Subcutaneous abdominal adipose tissue (tissue), 5 donors: ENCODE measurements at regions not wholly inside any gene's neighbourhood (a gene's known extent, or its start where the extent isn't known, plus 50 kb on each side); places are given as distances from the start of the nearest gene placed in this dataset.

ENCODE experiments used
- H3K27ac ChIP-seq: one replicate; pipeline ENCODE4 v1.7.0; 2013; ENCODE audit warnings: low read depth, mild to moderate bottlenecking, inconsistent platforms, low read length, moderate library complexity
- H3K27me3 ChIP-seq, 5 donors: one replicate each; pipeline ENCODE4 v1.7.0; 2013; ENCODE audit warnings: low read length in 5 of 5, inconsistent platforms in 1 of 5; ENCODE audit not compliant: control insufficient read depth in 5 of 5, insufficient read depth in 4 of 5
- H3K36me3 ChIP-seq, 5 donors: one replicate each; pipeline ENCODE4 v1.7.0; 2013; ENCODE audit warnings: low read length in 5 of 5; ENCODE audit not compliant: control insufficient read depth in 5 of 5, insufficient read depth in 5 of 5
- H3K4me1 ChIP-seq, 5 donors: one replicate each; pipeline ENCODE4 v1.7.0; 2013; ENCODE audit warnings: low read length in 5 of 5, mild to moderate bottlenecking in 3 of 5, moderate library complexity in 1 of 5; ENCODE audit not compliant: control insufficient read depth in 5 of 5, insufficient read depth in 5 of 5
- H3K4me3 ChIP-seq, 5 donors: one replicate each; pipeline ENCODE4 v1.7.0; 2013; ENCODE audit warnings: low read length in 5 of 5, low read depth in 1 of 5
- H3K9ac ChIP-seq, 5 donors: one replicate each; pipeline ENCODE4 v1.7.0; 2013; ENCODE audit warnings: low read length in 5 of 5, mild to moderate bottlenecking in 4 of 5, moderate library complexity in 3 of 5
- H3K9me3 ChIP-seq, 5 donors: one replicate each; pipeline ENCODE4 v1.7.0; 2013; ENCODE audit warnings: low read length in 5 of 5; ENCODE audit not compliant: control insufficient read depth in 5 of 5
- donor health status: healthy.
- donor health status: healthy.
- donor health status: healthy.
- donor health status: healthy.
- donor health status: healthy.

DNA sequence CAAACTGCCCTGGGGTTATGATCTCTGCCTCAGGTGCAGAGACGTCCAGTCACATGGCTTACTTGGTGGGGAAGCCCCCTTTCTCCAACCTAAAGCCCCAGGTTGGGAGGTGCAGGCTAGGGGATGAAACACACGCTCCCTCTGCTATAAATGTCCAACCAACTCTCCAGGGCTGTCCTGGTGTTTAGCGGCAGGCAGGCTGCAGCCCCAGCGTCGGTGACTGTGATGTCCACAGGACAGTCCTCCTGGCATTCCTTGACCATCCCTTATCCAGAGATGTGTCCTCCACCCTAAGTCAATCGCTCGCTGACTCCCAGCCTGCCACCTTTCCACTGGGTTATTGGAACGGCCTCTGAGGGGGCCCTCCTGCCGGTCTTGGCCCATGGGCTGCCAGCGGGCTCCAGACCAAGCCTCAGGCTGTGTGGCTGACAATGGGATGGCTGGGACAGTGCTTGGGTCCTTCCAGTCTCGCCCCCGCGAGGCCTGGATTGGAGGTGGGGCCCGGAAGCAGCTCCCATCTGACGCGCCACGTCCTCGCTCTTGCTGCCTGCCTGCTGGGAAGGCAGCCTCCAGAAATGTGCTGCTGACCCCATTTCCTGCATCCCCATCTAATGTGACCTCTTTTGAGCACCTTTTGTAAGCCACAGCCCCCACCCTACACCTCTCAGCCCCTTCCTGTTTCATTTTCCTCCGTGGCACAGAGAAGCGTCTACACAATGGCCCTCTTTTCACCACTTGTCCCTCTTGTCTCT, 60.8 kb upstream of the ADRA2C start:
- H3K27me3 ChIP-seq = peaks cover 30 to 75% (median 54%) of the 10 kb centered on the region in 5 donors

DNA sequence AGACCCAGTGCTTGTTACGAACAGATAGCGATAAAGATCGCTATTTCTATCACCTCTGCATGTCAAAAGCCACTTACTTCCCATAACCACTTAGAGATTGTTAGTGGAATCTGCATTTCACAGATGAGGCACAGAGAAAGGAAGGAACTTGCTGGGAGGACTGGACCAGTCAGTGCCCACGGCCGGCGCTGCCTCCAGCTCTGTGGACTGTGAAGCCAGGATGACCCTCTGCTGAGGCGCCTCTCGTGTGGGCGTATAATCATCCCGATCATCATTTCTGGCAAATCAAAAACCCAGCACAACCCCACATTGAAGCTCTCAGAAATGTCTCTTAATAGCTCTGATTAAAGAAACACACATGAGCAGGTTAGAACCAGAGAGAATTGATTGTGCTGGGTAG, 61.5 kb upstream of the ADRA2C start:
- H3K36me3 ChIP-seq = no peaks in the 10 kb centered on the region
- peaks cover 0 to 12% (median 4%) of the 10 kb centered on the region in 5 donors for H3K4me1 ChIP-seq
- H3K27me3 ChIP-seq = peaks cover 32 to 75% (median 54%) of the 10 kb centered on the region in 5 donors
- H3K9ac ChIP-seq = no peak overlapping the region
- H3K9me3 ChIP-seq = no peaks in the 10 kb centered on the region
- no peak overlapping the region for H3K4me3 ChIP-seq
- no peak overlapping the region for H3K27ac ChIP-seq

More for the DNA sequence above, 60.8 kb upstream of the ADRA2C start:
- Histone ChIP-seq H3K4me3 (no peak overlapping the region), H3K36me3 (no peaks in the 10 kb centered on the region), H3K9ac (no peak overlapping the region), H3K4me1 (peaks cover 0 to 12% (median 4%) of the 10 kb centered on the region in 5 donors), H3K27ac (no peak overlapping the region), H3K9me3 (no peaks in the 10 kb centered on the region)

DNA sequence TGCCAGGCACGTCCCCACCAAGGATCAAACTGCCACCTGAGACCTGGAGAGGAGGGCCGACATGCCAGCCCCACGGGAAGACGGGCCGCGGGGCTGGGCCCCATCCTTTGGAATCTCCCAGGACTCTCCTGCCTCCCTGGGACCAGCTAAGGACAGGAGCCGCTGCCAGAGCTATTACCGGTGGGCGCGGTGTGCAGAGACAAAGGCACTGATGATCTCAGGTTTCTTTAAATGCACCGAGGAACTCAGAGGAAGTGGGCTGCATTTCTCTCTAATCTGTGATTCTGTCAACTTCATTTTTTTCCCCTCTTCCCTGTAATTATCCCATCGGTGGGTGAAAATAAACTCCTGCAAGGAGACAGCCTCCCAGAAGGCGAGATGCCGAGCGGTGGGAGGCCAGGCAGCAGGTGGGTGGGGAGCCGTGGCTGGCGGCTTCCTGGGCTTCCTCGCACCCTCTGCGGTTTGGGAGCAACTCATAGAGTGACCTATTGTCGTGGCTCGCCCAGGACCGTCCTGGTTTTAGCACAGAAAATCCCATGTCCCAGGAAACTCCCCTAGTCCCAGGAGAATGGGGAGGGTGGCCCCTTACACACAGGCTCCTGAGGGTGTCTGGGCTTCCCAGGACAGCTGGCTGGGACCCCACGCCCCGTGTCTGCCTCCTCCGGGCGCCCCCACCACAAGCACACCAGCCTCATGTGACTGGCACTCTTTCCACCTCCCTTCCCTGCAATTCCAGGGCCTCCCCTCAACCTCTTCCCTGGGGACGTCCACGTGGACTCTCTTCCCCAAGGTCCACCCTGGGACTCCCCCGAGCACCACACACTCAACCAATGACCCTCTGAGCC, 62.3 kb upstream of the ADRA2C start:
- H3K9ac ChIP-seq = no peak overlapping the region
- H3K9me3 ChIP-seq = no peaks in the 10 kb centered on the region
- H3K27me3 ChIP-seq = peaks cover 32 to 76% (median 54%) of the 10 kb centered on the region in 5 donors
- peaks cover 0 to 12% (median 4%) of the 10 kb centered on the region in 5 donors for H3K4me1 ChIP-seq
- no peak overlapping the region for H3K4me3 ChIP-seq
- H3K36me3 ChIP-seq = no peaks in the 10 kb centered on the region
- H3K27ac ChIP-seq = no peak overlapping the region

DNA sequence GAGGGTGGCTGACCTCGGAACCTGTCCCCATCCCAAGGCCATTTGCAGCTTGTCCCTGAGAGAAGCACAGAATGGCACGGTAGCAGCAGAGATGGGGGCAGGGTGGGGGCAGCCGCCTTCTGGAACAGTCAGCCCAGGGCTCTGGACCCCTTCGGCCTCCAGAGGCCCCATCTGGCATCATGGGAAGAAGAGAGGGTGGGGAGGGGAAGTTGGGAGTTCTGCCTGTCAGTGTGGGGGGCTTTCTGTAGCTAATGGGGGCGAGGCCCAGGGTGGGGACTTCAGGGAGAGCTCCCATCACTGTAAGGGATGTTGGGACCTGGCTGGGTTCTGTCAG, 62.9 kb upstream of the ADRA2C start:
- peaks cover 0 to 11% (median 4%) of the 10 kb centered on the region in 5 donors for H3K4me1 ChIP-seq
- no peak overlapping the region for H3K9ac ChIP-seq
- no peaks in the 10 kb centered on the region for H3K9me3 ChIP-seq
- no peak overlapping the region for H3K4me3 ChIP-seq
- H3K27ac ChIP-seq = no peak overlapping the region
- peaks cover 29 to 76% (median 57%) of the 10 kb centered on the region in 5 donors for H3K27me3 ChIP-seq
- H3K36me3 ChIP-seq = no peaks in the 10 kb centered on the region

DNA sequence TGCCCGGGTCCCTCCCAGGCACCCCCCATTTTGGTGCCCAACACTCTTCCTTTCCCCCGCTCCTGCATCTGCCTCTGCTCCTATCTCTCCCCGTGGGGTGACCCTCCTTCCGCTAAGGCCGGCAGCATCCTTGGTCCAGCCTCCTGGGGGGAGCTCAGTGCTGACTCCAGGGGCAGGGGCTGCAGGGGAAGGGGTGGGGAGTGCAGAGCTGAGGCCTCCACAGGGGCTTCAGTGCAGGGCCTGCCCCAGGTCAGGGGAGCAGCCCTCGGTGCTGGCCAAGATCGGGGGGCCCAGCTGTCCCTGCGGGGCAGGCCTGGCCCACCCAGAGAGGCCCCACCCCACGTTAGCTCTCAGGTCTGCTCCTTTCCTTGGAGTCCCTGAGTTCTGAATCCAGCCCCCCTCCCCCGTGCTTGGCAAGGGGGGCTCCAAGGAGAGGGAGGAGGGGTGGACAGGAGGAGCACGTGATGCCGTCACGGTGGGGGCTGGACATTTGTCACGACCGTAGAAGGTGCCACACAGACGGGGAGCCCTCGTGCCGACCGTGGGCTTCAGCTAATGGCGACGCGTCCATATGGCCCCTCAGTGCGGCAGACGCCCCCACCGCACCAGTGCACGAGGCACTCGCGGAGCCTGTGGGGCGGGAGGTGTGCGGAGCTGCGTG, 63.5 kb upstream of the ADRA2C start:
- peaks cover 0 to 5% (median 0%) of the 10 kb centered on the region in 5 donors for H3K4me1 ChIP-seq
- no peaks in the 10 kb centered on the region for H3K36me3 ChIP-seq
- H3K27ac ChIP-seq = no peak overlapping the region
- H3K27me3 ChIP-seq = peaks cover 26 to 72% (median 54%) of the 10 kb centered on the region in 5 donors
- H3K9me3 ChIP-seq = peaks cover 0 to 5% (median 2%) of the 10 kb centered on the region in 5 donors
- no peak overlapping the region for H3K9ac ChIP-seq
- H3K4me3 ChIP-seq = no peak overlapping the region

DNA sequence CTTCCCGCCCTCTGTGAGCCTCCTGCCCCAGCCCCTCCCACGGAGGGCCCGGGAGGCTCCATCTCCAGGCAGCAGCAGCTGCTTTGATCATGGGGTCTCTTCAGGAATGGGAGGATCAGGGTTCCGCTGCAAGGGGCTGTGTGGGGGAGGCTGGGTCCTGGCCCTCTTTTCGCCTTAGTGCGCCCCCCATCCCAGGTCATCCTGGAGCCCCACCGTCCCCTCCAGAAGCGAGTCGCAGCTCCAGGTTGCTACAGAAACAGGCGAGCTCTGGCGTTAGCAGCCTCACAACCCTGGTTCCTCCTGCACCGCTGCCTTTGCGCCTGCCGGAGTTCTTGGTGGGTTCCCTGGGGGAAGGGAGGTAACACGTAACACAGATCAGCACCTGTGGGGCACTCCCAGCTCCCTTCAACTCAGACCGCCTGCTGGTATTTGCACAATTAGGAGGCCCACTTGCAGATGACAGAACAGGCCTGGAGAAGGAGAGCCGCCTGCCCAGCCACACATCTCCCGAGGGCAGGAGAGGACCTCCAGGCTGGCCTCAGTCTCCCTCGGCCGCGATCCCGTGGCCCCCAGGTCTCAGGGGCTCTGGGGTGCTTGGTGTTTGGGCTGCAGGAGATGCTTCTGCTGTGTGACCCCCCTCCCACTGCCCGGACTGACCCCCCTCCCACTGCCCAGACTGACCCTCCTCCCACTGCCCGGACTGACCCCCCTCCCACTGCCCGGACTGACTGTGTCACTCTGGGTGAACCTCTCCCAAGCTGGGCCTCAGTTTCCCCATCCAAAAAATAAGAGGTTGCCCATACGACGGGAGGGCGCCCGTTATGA, 64.2 kb upstream of the ADRA2C start:
- peaks cover 0 to 12% (median 9%) of the 10 kb centered on the region in 5 donors for H3K9me3 ChIP-seq
- H3K4me3 ChIP-seq = no peak overlapping the region
- H3K36me3 ChIP-seq = no peaks in the 10 kb centered on the region
- no peak overlapping the region for H3K27ac ChIP-seq
- H3K9ac ChIP-seq = no peak overlapping the region
- H3K27me3 ChIP-seq = peaks cover 26 to 69% (median 47%) of the 10 kb centered on the region in 5 donors
- H3K4me1 ChIP-seq = no peaks in the 10 kb centered on the region

DNA sequence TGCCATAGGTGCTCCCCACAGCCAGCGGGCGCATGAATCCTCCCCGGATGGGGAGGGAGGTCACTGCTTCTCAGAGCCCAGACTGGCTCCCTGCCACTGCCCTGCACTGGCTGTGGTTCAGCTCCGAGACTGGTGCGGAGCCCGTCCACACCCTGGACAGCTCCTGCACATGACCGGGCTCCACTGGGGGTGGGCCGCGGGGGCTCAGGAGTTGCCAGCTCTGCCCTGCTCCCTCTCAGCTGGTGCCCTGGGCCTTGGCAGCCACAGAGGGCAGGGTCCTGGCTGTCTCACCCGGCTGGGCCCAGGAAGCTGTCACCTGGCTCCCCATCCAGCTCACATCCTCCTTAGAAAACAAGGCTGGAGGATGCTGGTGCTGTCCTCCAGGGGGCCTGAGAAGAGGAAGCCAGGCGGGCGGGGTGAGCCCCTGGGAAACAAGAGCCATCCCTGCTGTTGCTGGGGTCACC, 64.9 kb upstream of the ADRA2C start:
- Histone ChIP-seq H3K36me3 (no peaks in the 10 kb centered on the region), H3K27me3 (peaks cover 23 to 70% (median 45%) of the 10 kb centered on the region in 5 donors), H3K9me3 (peaks cover 0 to 19% (median 14%) of the 10 kb centered on the region in 5 donors), H3K4me3 (no peak overlapping the region), H3K27ac (no peak overlapping the region), H3K9ac (no peak overlapping the region), H3K4me1 (no peaks in the 10 kb centered on the region)

DNA sequence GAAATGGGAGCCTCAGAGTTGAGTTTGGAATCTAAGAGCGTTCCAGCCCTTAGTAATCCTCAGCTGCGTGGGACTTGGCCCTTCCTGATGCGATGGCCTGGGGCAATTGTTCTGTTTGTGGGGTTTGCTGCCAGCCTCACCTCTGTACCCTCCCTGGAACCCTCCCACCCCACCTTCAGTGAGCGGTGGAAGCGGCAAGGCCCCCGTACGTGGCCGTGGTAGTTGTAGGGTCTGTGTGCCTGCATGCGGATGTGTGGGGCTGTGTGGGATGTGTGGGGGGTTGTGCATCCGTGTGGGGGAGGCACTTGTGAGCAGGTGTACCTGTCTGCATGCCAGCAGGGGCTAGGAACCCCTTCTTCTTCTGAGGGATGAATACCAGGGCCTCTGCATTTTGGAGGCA, 65.4 kb upstream of the ADRA2C start:
- no peaks in the 10 kb centered on the region for H3K36me3 ChIP-seq
- peaks cover 23 to 65% (median 45%) of the 10 kb centered on the region in 5 donors for H3K27me3 ChIP-seq
- H3K9me3 ChIP-seq = peaks cover 0 to 22% (median 17%) of the 10 kb centered on the region in 5 donors
- H3K4me1 ChIP-seq = no peaks in the 10 kb centered on the region
- H3K9ac ChIP-seq = no peak overlapping the region
- H3K4me3 ChIP-seq = no peak overlapping the region
- no peak overlapping the region for H3K27ac ChIP-seq

DNA sequence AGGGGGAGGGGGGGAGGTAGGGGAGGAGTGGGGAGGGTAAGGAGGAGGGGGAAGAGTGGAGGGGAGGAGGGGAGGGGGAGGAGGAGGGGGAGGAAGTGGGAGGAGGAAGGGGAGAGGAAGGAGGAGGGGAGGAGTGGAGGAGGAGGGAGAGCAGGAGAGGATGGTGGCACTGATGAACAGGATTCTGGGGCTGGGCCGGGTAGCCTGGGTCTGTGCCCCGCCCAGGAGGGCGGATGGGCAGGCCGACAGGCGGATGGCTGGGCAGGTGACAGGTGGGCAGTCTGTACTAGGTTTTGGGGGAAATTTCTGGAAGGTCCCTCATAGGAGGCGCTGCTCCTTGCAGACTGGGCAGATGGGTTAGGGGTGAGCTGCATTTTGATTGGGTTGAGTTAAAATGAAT, 66.0 kb upstream of the ADRA2C start:
- Histone ChIP-seq H3K9me3 (peaks cover 0 to 22% (median 17%) of the 10 kb centered on the region in 5 donors), H3K27me3 (peaks cover 20 to 59% (median 40%) of the 10 kb centered on the region in 5 donors), H3K9ac (no peak overlapping the region), H3K4me3 (no peak overlapping the region), H3K27ac (no peak overlapping the region), H3K4me1 (no peaks in the 10 kb centered on the region), H3K36me3 (no peaks in the 10 kb centered on the region)
